ENCODE measurements at regions not wholly inside any gene's neighbourhood (a gene's known extent, or its start where the extent isn't known, plus 50 kb on each side); places are given as distances from the start of the nearest gene placed in this dataset.

DNA sequence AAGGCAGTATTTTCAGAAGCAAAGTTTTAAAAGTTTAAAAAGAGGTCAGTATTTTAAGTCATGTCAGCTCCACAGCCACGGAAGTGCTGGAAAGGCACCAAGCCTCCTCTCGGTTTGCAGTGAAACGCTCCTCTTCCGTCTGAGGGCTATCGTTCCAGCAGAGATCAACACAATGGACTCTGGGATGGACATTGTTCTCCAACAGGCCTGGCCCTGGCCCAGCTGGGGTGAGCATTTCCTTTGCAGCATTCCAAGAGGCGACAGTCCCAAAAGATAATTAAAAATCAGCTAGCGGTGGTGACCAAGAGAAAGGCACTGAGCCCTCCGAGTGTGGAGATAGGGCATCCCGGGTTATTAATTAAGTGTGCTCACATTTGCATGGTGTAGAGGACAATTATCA is 95.9 kb upstream of the LCLAT1 start:
- Histone ChIP-seq H3K4me3 (no peak overlapping the region), H3K36me3 (no peaks in the 10 kb centered on the region), H3K27ac (peak overlapping the region in 3 of 4 donors; percentile 24 to 79 (median 32)), H3K4me1 (peaks cover 7 to 25% (median 13%) of the 10 kb centered on the region in 4 donors), H3K9me3 (no peaks in the 10 kb centered on the region), H3K27me3 (no peaks in the 10 kb centered on the region)
- DNase-seq (no peak), ATAC-seq (ENCODE audit: low FRiP score in 2 of 2) (no peak)
- TF ChIP-seq, protein P1, sequence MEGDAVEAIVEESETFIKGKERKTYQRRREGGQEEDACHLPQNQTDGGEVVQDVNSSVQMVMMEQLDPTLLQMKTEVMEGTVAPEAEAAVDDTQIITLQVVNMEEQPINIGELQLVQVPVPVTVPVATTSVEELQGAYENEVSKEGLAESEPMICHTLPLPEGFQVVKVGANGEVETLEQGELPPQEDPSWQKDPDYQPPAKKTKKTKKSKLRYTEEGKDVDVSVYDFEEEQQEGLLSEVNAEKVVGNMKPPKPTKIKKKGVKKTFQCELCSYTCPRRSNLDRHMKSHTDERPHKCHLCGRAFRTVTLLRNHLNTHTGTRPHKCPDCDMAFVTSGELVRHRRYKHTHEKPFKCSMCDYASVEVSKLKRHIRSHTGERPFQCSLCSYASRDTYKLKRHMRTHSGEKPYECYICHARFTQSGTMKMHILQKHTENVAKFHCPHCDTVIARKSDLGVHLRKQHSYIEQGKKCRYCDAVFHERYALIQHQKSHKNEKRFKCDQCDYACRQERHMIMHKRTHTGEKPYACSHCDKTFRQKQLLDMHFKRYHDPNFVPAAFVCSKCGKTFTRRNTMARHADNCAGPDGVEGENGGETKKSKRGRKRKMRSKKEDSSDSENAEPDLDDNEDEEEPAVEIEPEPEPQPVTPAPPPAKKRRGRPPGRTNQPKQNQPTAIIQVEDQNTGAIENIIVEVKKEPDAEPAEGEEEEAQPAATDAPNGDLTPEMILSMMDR (IDR thresholded peaks at IDR 0.05), result no peak
- TF ChIP-seq POLR2AphosphoS5 (IDR thresholded peaks at IDR 0.05), result peak; percentile 12 to 15
- WGBS, 2 donors, result 38 to 67% methylated on average over 9 of the region's 9 CpGs

DNA sequence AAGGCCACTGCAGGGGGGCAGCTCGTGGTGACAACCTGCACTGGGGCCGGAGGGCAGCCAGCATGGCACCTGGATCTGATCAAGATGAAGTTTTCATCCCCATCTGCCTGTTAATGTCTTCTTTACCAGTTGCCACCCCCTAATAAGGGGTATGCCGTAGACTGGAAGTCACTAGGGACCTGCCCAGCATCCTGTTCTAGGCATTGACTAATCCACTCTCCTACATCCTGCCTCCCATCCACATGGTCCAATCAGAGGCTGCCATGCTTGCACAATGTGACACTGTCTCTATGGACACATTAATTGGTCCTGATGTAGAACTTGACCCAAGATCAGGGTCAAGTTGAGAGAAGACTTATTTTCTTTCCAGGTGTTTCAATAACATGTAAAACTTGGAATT is 95.1 kb upstream of the LCLAT1 start:
- Histone ChIP-seq H3K36me3 (no peaks in the 10 kb centered on the region), H3K9me3 (no peaks in the 10 kb centered on the region), H3K27ac (peak overlapping the region in 2 of 4 donors; percentile 32 to 79), H3K4me1 (peaks cover 7 to 19% (median 12%) of the 10 kb centered on the region in 4 donors), H3K4me3 (no peak overlapping the region), H3K27me3 (no peaks in the 10 kb centered on the region)
- ATAC-seq (ENCODE audit: low FRiP score in 2 of 2) (no peak), DNase-seq (no peak)
- WGBS, 2 donors, result 62 to 75% methylated on average over 3 of the region's 3 CpGs
- TF ChIP-seq POLR2A (IDR thresholded peaks at IDR 0.05) (no peak), EP300 (IDR thresholded peaks at IDR 0.05) (no peak), POLR2AphosphoS5 (IDR thresholded peaks at IDR 0.05) (no peak)
- TF ChIP-seq, protein P1 (IDR thresholded peaks at IDR 0.05), result no peak

DNA sequence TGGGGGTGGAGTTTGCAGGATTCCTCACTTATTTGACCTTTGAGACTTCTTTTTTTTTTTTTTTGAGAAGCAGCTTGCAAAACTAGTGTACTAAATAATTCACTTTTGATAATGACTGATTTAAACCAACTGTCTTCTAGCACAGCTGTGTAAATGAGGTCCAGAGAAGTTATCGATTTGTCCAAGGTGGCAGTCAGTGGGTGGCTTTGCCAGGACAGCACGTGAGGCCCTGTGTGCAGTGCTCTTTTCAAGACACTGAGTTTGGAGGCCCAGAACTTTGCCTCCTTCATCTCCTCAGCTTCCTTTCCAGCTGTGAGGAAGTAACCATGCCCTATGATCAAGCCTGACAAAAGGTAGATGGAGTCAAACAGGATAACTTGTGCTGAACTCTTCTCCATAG is 92.9 kb upstream of the LCLAT1 start:
- Histone ChIP-seq H3K36me3 (no peaks in the 10 kb centered on the region), H3K4me1 (peaks cover 7 to 22% (median 15%) of the 10 kb centered on the region in 4 donors), H3K27ac (no peak overlapping the region), H3K27me3 (no peaks in the 10 kb centered on the region), H3K9me3 (no peaks in the 10 kb centered on the region), H3K4me3 (no peak overlapping the region)
- ATAC-seq (ENCODE audit: low FRiP score in 2 of 2), result no peak
- DNase-seq, result no peak
- TF ChIP-seq, protein P1 (IDR thresholded peaks at IDR 0.05), result no peak
- TF ChIP-seq POLR2AphosphoS5 (IDR thresholded peaks at IDR 0.05) (no peak), POLR2A (IDR thresholded peaks at IDR 0.05) (no peak)
- 86% methylated on average over 2 of the region's 2 CpGs for WGBS, 2 donors

DNA sequence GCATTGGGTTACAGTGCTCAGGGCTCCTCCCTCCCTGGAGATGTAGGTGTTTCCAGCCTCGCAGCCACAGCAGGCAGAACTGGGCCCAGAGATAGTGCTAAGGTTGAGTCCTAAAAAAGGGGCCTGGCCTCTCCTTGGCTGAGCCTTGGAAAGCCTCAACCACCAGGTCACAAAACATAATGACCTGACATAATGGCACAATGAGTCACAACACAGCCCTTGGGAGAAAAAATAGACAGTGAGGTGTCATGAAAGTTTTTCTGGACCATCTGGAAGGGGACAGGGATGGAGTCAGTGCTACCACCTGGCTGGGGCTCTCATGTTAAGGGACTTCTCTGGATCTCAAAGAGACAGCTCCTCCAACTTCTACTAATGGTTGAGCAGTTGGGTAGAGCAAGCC is 92.4 kb upstream of the LCLAT1 start:
- no peak for ATAC-seq (ENCODE audit: low FRiP score in 2 of 2)
- Histone ChIP-seq H3K4me3 (no peak overlapping the region), H3K9me3 (no peaks in the 10 kb centered on the region), H3K4me1 (peaks cover 7 to 27% (median 20%) of the 10 kb centered on the region in 4 donors), H3K27me3 (no peaks in the 10 kb centered on the region), H3K36me3 (no peaks in the 10 kb centered on the region), H3K27ac (peak overlapping the region in 1 of 4 donors; percentile 64)
- no peak for DNase-seq
- TF ChIP-seq EP300 (IDR thresholded peaks at IDR 0.05), result no peak
- TF ChIP-seq POLR2AphosphoS5 (IDR thresholded peaks at IDR 0.05), result no peak
- no peak for TF ChIP-seq POLR2A (IDR thresholded peaks at IDR 0.05)
- TF ChIP-seq, protein P1 (IDR thresholded peaks at IDR 0.05), result no peak
- 90% methylated on average over 1 of the region's 1 CpG; no CpG with 5 or more reads in 1 of the 2 donors for WGBS, 2 donors

DNA sequence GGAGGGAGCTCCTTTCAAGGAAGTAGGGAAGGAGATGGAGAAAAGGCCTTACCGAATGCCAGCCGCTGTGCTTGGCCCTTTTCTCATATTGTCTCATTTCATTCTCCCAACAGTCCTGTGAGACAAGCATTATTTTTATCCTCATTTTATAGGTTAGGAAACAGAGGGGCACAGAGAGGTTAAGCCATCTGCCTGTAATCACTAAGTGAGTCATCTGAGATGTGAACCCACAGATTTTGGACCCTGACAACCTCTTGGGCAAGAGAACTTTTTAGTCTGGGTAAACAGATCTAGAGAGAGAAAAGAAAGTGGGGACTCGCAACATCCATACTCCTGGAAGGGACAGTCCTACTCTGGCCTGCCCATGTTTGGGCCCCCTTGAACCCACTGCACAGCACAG is 91.7 kb upstream of the LCLAT1 start:
- Histone ChIP-seq H3K36me3 (no peaks in the 10 kb centered on the region), H3K4me3 (no peak overlapping the region), H3K9me3 (no peaks in the 10 kb centered on the region), H3K27ac (peak overlapping the region in 2 of 4 donors; percentile 7 to 64), H3K27me3 (no peaks in the 10 kb centered on the region), H3K4me1 (peaks cover 13 to 31% (median 27%) of the 10 kb centered on the region in 4 donors)
- DNase-seq (no peak), ATAC-seq (ENCODE audit: low FRiP score in 2 of 2) (no peak)
- 97 to 98% methylated on average over 3 of the region's 3 CpGs for WGBS, 2 donors
- TF ChIP-seq POLR2A (IDR thresholded peaks at IDR 0.05), result no peak

All from upper lobe of left lung (tissue), 6 donors.